H1 (cell line): ENCODE measurements at regions not wholly inside any gene's neighbourhood (a gene's known extent, or its start where the extent isn't known, plus 50 kb on each side); places are given as distances from the start of the nearest gene placed in this dataset.

Source experiments
- CTCF ChIA-PET: fragments of 300-600 bp; sonication (Branson Sonifier 250); formaldehyde crosslinking; loops from one replicate; lab custom pipeline; 2021; ENCODE audit not compliant: partially characterized antibody; lab: Charles Lee
- POLR2A ChIA-PET: fragments of 300-600 bp; sonication (Branson Sonifier 250); formaldehyde crosslinking; loops from one replicate; lab custom pipeline; 2021; ENCODE audit warnings: inconsistent platforms; ENCODE audit not compliant: partially characterized antibody; lab: Charles Lee
- DNase-seq, 2 experiments: peaks; one replicate each; pipeline versions ENCODE4 v3.0.0 to v3.0.0-alpha.2; 2010 to 2022; ENCODE audit warnings: low spot score in 2 of 2, low read depth in 1 of 2, mixed read lengths in 1 of 2
- FAIRE-seq: peaks from 2 replicates; lab custom pipeline; 2011; peaks lifted over from hg19 to GRCh38; lab: Jason Lieb, UNC
- H2AFZ ChIP-seq: 2 replicates; pipeline ENCODE4 v1.8.1; 2012; ENCODE audit warnings: low read length, inconsistent platforms
- H2AK5ac ChIP-seq: 2 replicates; pipeline ENCODE4 v1.6.1; 2013; ENCODE audit warnings: low read depth, low read length
- H2BK120ac ChIP-seq: replicated peaks from 2 replicates; pipeline ENCODE3; 2013; ENCODE audit warnings: low read depth, low read length, inconsistent platforms
- H2BK12ac ChIP-seq: 2 replicates; pipeline ENCODE4 v1.6.1; 2013; ENCODE audit warnings: low read depth, low read length
- H2BK15ac ChIP-seq: 2 replicates; pipeline ENCODE4 v1.6.1; 2013; ENCODE audit warnings: low read length
- H2BK20ac ChIP-seq: 2 replicates; pipeline ENCODE4 v1.6.1; 2013; ENCODE audit warnings: low read length
- H2BK5ac ChIP-seq: 2 replicates; pipeline ENCODE4 v1.6.1; 2013; ENCODE audit warnings: low read depth, low read length
- H3K14ac ChIP-seq: 2 replicates; pipeline ENCODE4 v1.6.1; 2013; ENCODE audit warnings: inconsistent platforms; ENCODE audit not compliant: insufficient read length
- H3K18ac ChIP-seq: 2 replicates; pipeline ENCODE4 v1.6.1; 2013; ENCODE audit warnings: low read length; ENCODE audit errors: extremely low read depth
- H3K23ac ChIP-seq: 2 replicates; pipeline ENCODE4 v1.6.1; 2013; ENCODE audit warnings: inconsistent platforms; ENCODE audit not compliant: insufficient read length
- H3K23me2 ChIP-seq: 2 replicates; pipeline ENCODE4 v1.6.1; 2013; ENCODE audit warnings: low read depth, low read length
- H3K27ac ChIP-seq: 2 replicates; pipeline ENCODE4 v1.6.1; 2011; ENCODE audit warnings: low read depth, low read length, inconsistent platforms
- H3K27me3 ChIP-seq, 4 experiments: replicated peaks in 1 of 4; 1 replicate in 1 of 4; 2 replicates in 3 of 4; pipeline versions ENCODE4 v1.6.1 to v1.8.1; 2011 to 2013; ENCODE audit warnings: low read length in 3 of 4, mild to moderate bottlenecking in 3 of 4, inconsistent platforms in 2 of 4, mixed read lengths in 2 of 4, moderate library complexity in 1 of 4; ENCODE audit not compliant: control insufficient read depth in 3 of 4, insufficient read depth in 3 of 4; ENCODE audit errors: extremely low read depth in 1 of 4
- H3K36me3 ChIP-seq, 4 experiments: 2 replicates each; pipeline versions ENCODE4 v1.6.1 to v1.8.1; 2011 to 2013; ENCODE audit warnings: mild to moderate bottlenecking in 4 of 4, low read length in 3 of 4, moderate library complexity in 2 of 4, control low read depth in 1 of 4, inconsistent platforms in 1 of 4; ENCODE audit not compliant: insufficient read depth in 4 of 4, control insufficient read depth in 2 of 4
- H3K4ac ChIP-seq: replicated peaks from 2 replicates; pipeline ENCODE3; 2013; ENCODE audit warnings: low read length, low read depth, mixed read lengths, inconsistent platforms; ENCODE audit not compliant: insufficient read length
- H3K4me1 ChIP-seq, 4 experiments: replicated peaks in 1 of 4; 1 replicate in 1 of 4; 2 replicates in 3 of 4; pipeline versions ENCODE4 v1.6.1 to v1.8.1; 2011 to 2013; ENCODE audit warnings: low read length in 3 of 4, inconsistent platforms in 2 of 4, mixed read lengths in 1 of 4; ENCODE audit not compliant: insufficient read depth in 4 of 4, control insufficient read depth in 3 of 4
- H3K4me2 ChIP-seq, 2 experiments: 2 replicates each; pipeline versions ENCODE4 v1.6.1 to v1.8.1; 2011 to 2013; ENCODE audit warnings: low read depth in 2 of 2, low read length in 2 of 2, control low read depth in 1 of 2, inconsistent platforms in 1 of 2, mild to moderate bottlenecking in 1 of 2; ENCODE audit not compliant: insufficient read depth in 1 of 2
- H3K4me3 ChIP-seq, 4 experiments: fragments of 200-600, 300-600 bp in 1 of 4; sonication (generic), shearing (Covaris generic), sonication (Bioruptor Twin) in 1 of 4; 2 replicates each; pipeline versions ENCODE4 v1.5.1 to v1.8.1; 2011 to 2016; ENCODE audit warnings: low read length in 4 of 4, low read depth in 3 of 4, control low read depth in 2 of 4, inconsistent platforms in 2 of 4, mild to moderate bottlenecking in 2 of 4, mixed read lengths in 1 of 4, moderate library complexity in 1 of 4; ENCODE audit not compliant: insufficient read depth in 2 of 4; ENCODE audit errors: extremely low read depth in 1 of 4
- H3K56ac ChIP-seq: replicated peaks from 2 replicates; pipeline ENCODE3; 2013; ENCODE audit warnings: low read depth, mild to moderate bottlenecking, mixed read lengths, low read length, inconsistent platforms; ENCODE audit not compliant: insufficient read length
- H3K79me1 ChIP-seq: 2 replicates; pipeline ENCODE4 v1.6.1; 2013; ENCODE audit warnings: low read depth, low read length, control low read depth
- H3K79me2 ChIP-seq, 2 experiments: 2 replicates each; pipeline versions ENCODE4 v1.6.1 to v1.8.1; 2012 to 2013; ENCODE audit warnings: low read length in 2 of 2, mild to moderate bottlenecking in 2 of 2, inconsistent platforms in 1 of 2; ENCODE audit not compliant: insufficient read depth in 2 of 2, control insufficient read depth in 1 of 2
- H3K9ac ChIP-seq, 4 experiments: replicated peaks in 1 of 4; 1 replicate in 1 of 4; 2 replicates in 3 of 4; pipeline versions ENCODE4 v1.6.1 to v1.8.1; 2011 to 2013; ENCODE audit warnings: low read depth in 3 of 4, low read length in 3 of 4, control low read depth in 2 of 4, mild to moderate bottlenecking in 2 of 4, moderate library complexity in 2 of 4, inconsistent platforms in 1 of 4; ENCODE audit errors: extremely low read depth in 1 of 4
- H3K9me3 ChIP-seq, 2 experiments: 2 replicates each; pipeline versions ENCODE4 v1.6.1 to v1.8.1; 2012 to 2013; ENCODE audit warnings: mild to moderate bottlenecking in 2 of 2, moderate library complexity in 2 of 2, control low read depth in 1 of 2, inconsistent platforms in 1 of 2, low read depth in 1 of 2, low read length in 1 of 2, mixed read lengths in 1 of 2; ENCODE audit not compliant: insufficient read depth in 2 of 2
- H4K20me1 ChIP-seq, 2 experiments: replicated peaks in 1 of 2; 2 replicates each; pipeline versions ENCODE3 to v1.8.1; 2011 to 2013; ENCODE audit warnings: inconsistent platforms in 2 of 2, low read length in 2 of 2, mild to moderate bottlenecking in 1 of 2; ENCODE audit not compliant: insufficient read depth in 2 of 2, control insufficient read depth in 1 of 2
- H4K5ac ChIP-seq: 2 replicates; pipeline ENCODE4 v1.6.1; 2013; ENCODE audit warnings: low read length, low read depth, mixed read lengths, inconsistent platforms; ENCODE audit not compliant: insufficient read length
- H4K8ac ChIP-seq: 2 replicates; pipeline ENCODE4 v1.8.0; 2013; ENCODE audit warnings: mild to moderate bottlenecking, moderate library complexity, low read length, inconsistent platforms; ENCODE audit not compliant: insufficient read depth; ENCODE audit errors: extremely low read depth
- H4K91ac ChIP-seq: replicated peaks from 2 replicates; pipeline ENCODE3; 2013; ENCODE audit warnings: low read length, mixed read lengths, inconsistent platforms; ENCODE audit not compliant: insufficient read length
- BACH1 ChIP-seq: IDR thresholded peaks from 2 replicates; pipeline ENCODE4 v1.6.1; 2012; ENCODE audit warnings: low read length, improper control_type of control experiment
- BCL11A ChIP-seq, 2 experiments: IDR thresholded peaks; one replicate each; pipeline ENCODE4 v1.6.1; 2011; ENCODE audit warnings: low read depth in 2 of 2, low read length in 2 of 2, mild to moderate bottlenecking in 2 of 2
- CBX5 ChIP-seq: fragments of 300-800, 300-1000 bp; sonication (generic); IDR thresholded peaks from 2 replicates; pipeline ENCODE4 v1.7.1; 2016; ENCODE audit warnings: antibody characterized with exemption, low read length, low read depth
- CBX8 ChIP-seq: fragments of 300-800, 300-1000 bp; sonication (generic); IDR thresholded peaks from 2 replicates; pipeline ENCODE4 v1.7.1; 2016; ENCODE audit warnings: low read depth, low read length, borderline replicate concordance
- CEBPB ChIP-seq: IDR thresholded peaks from 2 replicates; pipeline ENCODE4 v1.6.1; 2012; ENCODE audit warnings: low read depth, low read length
- EGR1 ChIP-seq: IDR thresholded peaks from 2 replicates; pipeline ENCODE4 v1.6.1; 2011; ENCODE audit warnings: low read depth, low read length, borderline replicate concordance
- NRF1 ChIP-seq: IDR thresholded peaks from 2 replicates; pipeline ENCODE4 v1.6.1; 2011; ENCODE audit warnings: mild to moderate bottlenecking, low read depth, low read length, improper control_type of control experiment
- SUZ12 ChIP-seq: fragments of 200-600 bp; sonication (generic); IDR thresholded peaks from 2 replicates; pipeline ENCODE4 v1.6.1; 2012; ENCODE audit warnings: mild to moderate bottlenecking, inconsistent platforms, low read length, moderate library complexity, mixed read lengths
- TAF1 ChIP-seq: IDR thresholded peaks from 2 replicates; pipeline ENCODE4 v1.6.1; 2011; ENCODE audit warnings: mild to moderate bottlenecking, low read depth, low read length
- ZNF274 ChIP-seq: IDR thresholded peaks from 2 replicates; pipeline ENCODE4 v1.7.0; 2012; ENCODE audit warnings: low read length, borderline replicate concordance; ENCODE audit errors: extremely low read depth
- WGBS, 2 experiments: shearing (Covaris generic) in 1 of 2; methylation state at CpG; one replicate each; pipeline versions ENCODE4 v1.1.6 to v1.1.7; 2013 to 2015; ENCODE audit warnings: low lambda C conversion rate in 2 of 2, mixed read lengths in 2 of 2, inconsistent platforms in 1 of 2, low coverage in 1 of 2, missing lambda C conversion rate in 1 of 2; ENCODE audit not compliant: insufficient replicate concordance in 2 of 2, insufficient coverage in 1 of 2, insufficient read length in 1 of 2; ENCODE audit errors: extremely low coverage in 1 of 2, missing lambda C conversion rate in 1 of 2; 5-methylcytosine and 5-hydroxymethylcytosine counted together

- Histone ChIP-seq H3K27me3 (no peaks in the 10 kb centered on the region; a peak in 1 of 7 replicates), H3K27ac (no peak overlapping the region), H3K9me3 (peaks cover 0 to 10% of the 10 kb centered on the region in 2 experiments; a peak in 1 of 4 replicates), H3K23me2 (no peaks in the 10 kb centered on the region), H3K36me3 (no peaks in the 10 kb centered on the region; a peak in 1 of 8 replicates), H4K91ac (no peak overlapping the region), H3K4me3 (no peak overlapping the region), H2BK5ac (no peak overlapping the region), H3K14ac (no peak overlapping the region), H2BK120ac (no peak overlapping the region), H3K79me2 (no peaks in the 10 kb centered on the region), H2BK20ac (no peak overlapping the region), H3K79me1 (no peaks in the 10 kb centered on the region), H2BK15ac (no peak overlapping the region), H2AFZ (no peak overlapping the region), H3K4ac (no peak overlapping the region), H4K8ac (no peak overlapping the region), H3K18ac (no peak overlapping the region), H2AK5ac (no peak overlapping the region), H4K5ac (no peak overlapping the region), H3K4me2 (no peak overlapping the region), H2BK12ac (no peak overlapping the region), H4K20me1 (no peaks in the 10 kb centered on the region), H3K4me1 (no peaks in the 10 kb centered on the region), H3K9ac (no peak overlapping the region), H3K56ac (no peak overlapping the region), H3K23ac (no peak overlapping the region)
- WGBS, 2 experiments = 79% methylated on average over 9 of the region's 9 CpGs; no CpG with 5 or more reads in 1 of the 2 experiments
- no peak for DNase-seq
- FAIRE-seq = no peak
- ChIA-PET CTCF (interaction anchor here (0.9 to 1.8 kb wide), 5 partner anchors 9 to 211 kb away, joined by 3 to 5 read pairs (median 3); no protein-coding TSS in a partner anchor), POLR2A (no interaction called here)
- TF ChIP-seq EGR1 = no peak
- TF ChIP-seq CBX5 = no peak
- no peak for TF ChIP-seq ZNF274
- TF ChIP-seq TAF1 = no peak
- TF ChIP-seq BACH1 = no peak
- TF ChIP-seq SUZ12 = no peak
- no peak for TF ChIP-seq NRF1
- no peak for TF ChIP-seq CEBPB
- TF ChIP-seq CBX8 = no peak
- TF ChIP-seq BCL11A (IDR thresholded peaks at IDR 0.05; ENCODE audit: low read depth in 2 of 2, low read length in 2 of 2) = no peak
Observed at GRCh38 chr15:69713726-69714559, 261.3 kb downstream of the RPLP1 start.
